IPS DF 6.9 (cell line): ENCODE measurements at regions not wholly inside any gene's neighbourhood (a gene's known extent, or its start where the extent isn't known, plus 50 kb on each side); places are given as distances from the start of the nearest gene placed in this dataset.

ENCODE experiments used
- DNase-seq: peaks from one replicate; pipeline ENCODE4 v3.0.0-alpha.2; 2013; ENCODE audit warnings: low read depth, low spot score
- H3K27ac ChIP-seq: one replicate; pipeline ENCODE4 v1.5.1; 2013; ENCODE audit warnings: low read length, control low read depth
- H3K27me3 ChIP-seq: 2 replicates; pipeline ENCODE4 v1.6.1; 2013; ENCODE audit warnings: mild to moderate bottlenecking, low read length; ENCODE audit not compliant: control insufficient read depth, insufficient read depth
- H3K36me3 ChIP-seq: 2 replicates; pipeline ENCODE4 v1.6.1; 2013; ENCODE audit warnings: low read length; ENCODE audit not compliant: control insufficient read depth, insufficient read depth
- H3K4me1 ChIP-seq: 2 replicates; pipeline ENCODE4 v1.6.1; 2013; ENCODE audit warnings: low read length; ENCODE audit not compliant: control insufficient read depth, insufficient read depth
- H3K4me3 ChIP-seq: 2 replicates; pipeline ENCODE4 v1.5.1; 2013; ENCODE audit warnings: mild to moderate bottlenecking, low read length
- H3K9me3 ChIP-seq: 2 replicates; pipeline ENCODE4 v1.6.1; 2013; ENCODE audit warnings: low read length, inconsistent platforms; ENCODE audit not compliant: control insufficient read depth, insufficient read depth
- WGBS: extraction: QIAGEN DNeasy Blood & Tissue Kit; methylation state at CpG from one replicate; pipeline ENCODE4 v1.1.7; 2013; ENCODE audit warnings: mixed read lengths, missing lambda C conversion rate; ENCODE audit not compliant: insufficient read length, insufficient coverage; 5-methylcytosine and 5-hydroxymethylcytosine counted together

- H3K9me3 ChIP-seq = no peaks in the 10 kb centered on the region
- no CpG with 5 or more reads among the region's 7 CpGs for WGBS
- DNase-seq = no peak
- H3K4me3 ChIP-seq = no peak overlapping the region
- no peak overlapping the region for H3K27ac ChIP-seq
- H3K36me3 ChIP-seq = no peaks in the 10 kb centered on the region
- no peaks in the 10 kb centered on the region for H3K4me1 ChIP-seq
- H3K27me3 ChIP-seq = no peaks in the 10 kb centered on the region
These were observed 152.5 kb upstream of the RAI14 start for GRCh38 chr5:34503379-34504253.

GRCh38 chr5:34504967-34505366 is 151.2 kb upstream of the RAI14 start:
- H3K27ac ChIP-seq = no peak overlapping the region

GRCh38 chr5:34505731-34506130 is 150.4 kb upstream of the RAI14 start:
- H3K4me3 ChIP-seq = no peak overlapping the region
- no peak for DNase-seq
- no peaks in the 10 kb centered on the region for H3K9me3 ChIP-seq
- no peaks in the 10 kb centered on the region for H3K4me1 ChIP-seq
- H3K27ac ChIP-seq = no peak overlapping the region
- H3K36me3 ChIP-seq = no peaks in the 10 kb centered on the region
- no CpG with 5 or more reads among the region's 2 CpGs for WGBS
- no peaks in the 10 kb centered on the region for H3K27me3 ChIP-seq

More at GRCh38 chr5:34504967-34505366, 151.2 kb upstream of the RAI14 start:
- H3K4me1 ChIP-seq = no peaks in the 10 kb centered on the region
- H3K9me3 ChIP-seq = no peaks in the 10 kb centered on the region
- no peaks in the 10 kb centered on the region for H3K27me3 ChIP-seq
- no peak for DNase-seq
- no peak overlapping the region for H3K4me3 ChIP-seq
- H3K36me3 ChIP-seq = no peaks in the 10 kb centered on the region

- no peak overlapping the region for H3K27ac ChIP-seq
- DNase-seq = no peak
- no peak overlapping the region for H3K4me3 ChIP-seq
- no peaks in the 10 kb centered on the region for H3K4me1 ChIP-seq
- H3K27me3 ChIP-seq = no peaks in the 10 kb centered on the region
- no peaks in the 10 kb centered on the region for H3K9me3 ChIP-seq
- no CpG with 5 or more reads among the region's 2 CpGs for WGBS
- no peaks in the 10 kb centered on the region for H3K36me3 ChIP-seq
These were observed 148.2 kb upstream of the RAI14 start for GRCh38 chr5:34507933-34508332.

- Histone ChIP-seq H3K9me3 (no peaks in the 10 kb centered on the region), H3K4me3 (no peak overlapping the region), H3K36me3 (no peaks in the 10 kb centered on the region), H3K4me1 (no peaks in the 10 kb centered on the region), H3K27ac (no peak overlapping the region), H3K27me3 (no peaks in the 10 kb centered on the region)
- DNase-seq = no peak
- WGBS = no CpG with 5 or more reads among the region's 2 CpGs
These were observed 146.7 kb upstream of the RAI14 start for GRCh38 chr5:34509392-34509791.

- Histone ChIP-seq H3K9me3 (no peaks in the 10 kb centered on the region), H3K36me3 (no peaks in the 10 kb centered on the region), H3K27me3 (no peaks in the 10 kb centered on the region), H3K4me3 (no peak overlapping the region), H3K27ac (no peak overlapping the region), H3K4me1 (no peaks in the 10 kb centered on the region)
- no peak for DNase-seq
- no CpG with 5 or more reads among the region's 5 CpGs for WGBS
These were observed 146.1 kb upstream of the RAI14 start for GRCh38 chr5:34510002-34510401.

- no peak overlapping the region for H3K27ac ChIP-seq
- H3K36me3 ChIP-seq = no peaks in the 10 kb centered on the region
- no peak overlapping the region for H3K4me3 ChIP-seq
- no CpG with 5 or more reads among the region's 4 CpGs for WGBS
- no peaks in the 10 kb centered on the region for H3K27me3 ChIP-seq
- H3K4me1 ChIP-seq = no peaks in the 10 kb centered on the region
- no peaks in the 10 kb centered on the region; the same call in 1 of the 2 replicates for H3K9me3 ChIP-seq
- DNase-seq = no peak
These were observed 145.1 kb upstream of the RAI14 start for GRCh38 chr5:34511063-34511462.

- H3K4me1 ChIP-seq = no peaks in the 10 kb centered on the region
- no peaks in the 10 kb centered on the region for H3K27me3 ChIP-seq
- no peak overlapping the region for H3K4me3 ChIP-seq
- DNase-seq = no peak
- WGBS = no CpG with 5 or more reads among the region's 1 CpG
- no peaks in the 10 kb centered on the region; the same call in 1 of the 2 replicates for H3K9me3 ChIP-seq
- no peak overlapping the region for H3K27ac ChIP-seq
- H3K36me3 ChIP-seq = no peaks in the 10 kb centered on the region
These were observed 144.6 kb upstream of the RAI14 start for GRCh38 chr5:34511481-34511880.

GRCh38 chr5:34511915-34512314 is 144.2 kb upstream of the RAI14 start:
- H3K4me3 ChIP-seq = no peak overlapping the region

GRCh38 chr5:34516166-34516565 is 140.0 kb upstream of the RAI14 start:
- Histone ChIP-seq H3K36me3 (no peaks in the 10 kb centered on the region), H3K27ac (no peak overlapping the region), H3K4me1 (no peaks in the 10 kb centered on the region), H3K27me3 (no peaks in the 10 kb centered on the region), H3K4me3 (no peak overlapping the region), H3K9me3 (no peaks in the 10 kb centered on the region; the same call in 1 of the 2 replicates)
- no CpG with 5 or more reads among the region's 1 CpG for WGBS
- DNase-seq = no peak

More at GRCh38 chr5:34511915-34512314, 144.2 kb upstream of the RAI14 start:
- no CpG with 5 or more reads among the region's 2 CpGs for WGBS
- Histone ChIP-seq H3K27ac (no peak overlapping the region), H3K27me3 (no peaks in the 10 kb centered on the region), H3K36me3 (no peaks in the 10 kb centered on the region), H3K9me3 (no peaks in the 10 kb centered on the region; the same call in 1 of the 2 replicates), H3K4me1 (no peaks in the 10 kb centered on the region)
- no peak for DNase-seq

- whole genome bisulfite sequencing = no CpG with 5 or more reads among the region's 6 CpGs
- no peaks in the 10 kb centered on the region; the same call in 1 of the 2 replicates for H3K9me3 ChIP-seq
- H3K27ac ChIP-seq = no peak overlapping the region
These were observed 139.4 kb upstream of the RAI14 start for GRCh38 chr5:34516686-34517085.

More at GRCh38 chr5:34516686-34517085, 139.4 kb upstream of the RAI14 start:
- DNase-seq = no peak
- no peak overlapping the region for H3K4me3 ChIP-seq
- H3K27me3 ChIP-seq = no peaks in the 10 kb centered on the region
- H3K4me1 ChIP-seq = peaks cover under 1% of the 10 kb centered on the region
- no peaks in the 10 kb centered on the region for H3K36me3 ChIP-seq
